RWPE2 (cell line): ENCODE measurements at regions not wholly inside any gene's neighbourhood (a gene's known extent, or its start where the extent isn't known, plus 50 kb on each side); places are given as distances from the start of the nearest gene placed in this dataset.

Experiments used
- ATAC-seq: fragments of 200-7000 bp; cut with Tn5 transposase; 3 replicates; pipeline ENCODE4 v1.9.1; 2021; ENCODE audit warnings: low read depth
- DNase-seq: peaks from one replicate; pipeline ENCODE4 v3.0.0-alpha.2; 2020; ENCODE audit warnings: low spot score
- H3K27ac ChIP-seq: fragments of 450-650 bp; 2 replicates; pipeline ENCODE4 v1.5.1; 2017; ENCODE audit warnings: mild to moderate bottlenecking; ENCODE audit not compliant: poor library complexity, severe bottlenecking
- H3K27me3 ChIP-seq: fragments of 250-450 bp; sonication (Bioruptor Pico); 2 replicates; pipeline ENCODE4 v1.5.1; 2021; ENCODE audit warnings: mild to moderate bottlenecking, moderate library complexity; ENCODE audit not compliant: insufficient read depth, poor library complexity, severe bottlenecking
- H3K36me3 ChIP-seq: fragments of 250-450 bp; sonication (Bioruptor Pico); 2 replicates; pipeline ENCODE4 v1.5.1; 2020; ENCODE audit warnings: low read depth, mild to moderate bottlenecking, moderate library complexity
- H3K4me1 ChIP-seq: fragments of 250-450 bp; sonication (Bioruptor Pico); 2 replicates; pipeline ENCODE4 v1.5.1; 2021; ENCODE audit warnings: mild to moderate bottlenecking, moderate library complexity; ENCODE audit not compliant: insufficient read depth, poor library complexity, severe bottlenecking
- H3K4me3 ChIP-seq: fragments of 250-450 bp; sonication (Bioruptor Pico); 2 replicates; pipeline ENCODE4 v1.5.1; 2021; ENCODE audit warnings: mild to moderate bottlenecking, moderate library complexity; ENCODE audit not compliant: severe bottlenecking
- H3K9me3 ChIP-seq: fragments of 250-450 bp; sonication (Bioruptor Pico); 2 replicates; pipeline ENCODE4 v1.5.1; 2021; ENCODE audit warnings: mild to moderate bottlenecking, moderate library complexity; ENCODE audit not compliant: severe bottlenecking
- CTCF ChIP-seq: fragments of 450-650 bp; IDR thresholded peaks from one replicate; pipeline ENCODE4 v1.5.1; 2017; ENCODE audit warnings: mild to moderate bottlenecking, moderate library complexity; ENCODE audit not compliant: poor library complexity, severe bottlenecking

DNA sequence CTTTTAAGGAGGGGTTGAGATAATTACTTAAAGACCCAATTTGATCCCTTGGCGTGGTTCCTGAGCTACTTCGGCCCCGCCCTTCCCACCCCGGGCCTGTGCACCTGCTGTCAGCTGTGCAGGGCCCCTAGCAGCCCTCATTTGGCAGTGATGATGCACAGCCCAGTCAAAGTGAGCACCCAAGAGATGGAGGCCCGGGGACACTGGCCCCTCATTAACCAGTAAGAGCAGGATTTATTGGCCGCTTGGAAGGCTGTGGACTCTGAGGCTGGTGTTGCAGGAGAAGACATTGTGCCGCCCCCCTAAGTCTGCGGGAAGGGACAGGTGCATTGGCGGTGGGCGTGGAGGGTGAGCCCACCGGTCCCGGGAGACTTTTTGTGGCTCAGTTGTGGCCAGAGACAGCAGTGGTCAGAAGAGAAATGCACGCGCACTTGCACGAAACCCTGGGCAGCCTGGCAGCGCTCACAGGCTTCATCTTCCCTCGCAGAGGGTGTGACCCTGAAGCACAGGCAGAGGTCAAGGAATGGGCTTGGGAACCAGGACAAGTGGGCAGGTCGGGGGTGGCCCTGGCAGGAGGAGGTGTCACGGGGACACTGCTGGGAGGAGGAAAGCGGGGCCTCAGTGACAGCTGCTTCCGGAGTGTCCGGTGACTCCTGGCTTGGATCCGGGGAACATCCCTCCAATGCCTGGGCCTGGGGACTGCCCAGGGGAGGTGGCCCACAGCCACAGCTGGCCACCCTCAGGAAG, 74.0 kb upstream of the RXRA start:
- Histone ChIP-seq H3K27ac (no peak overlapping the region), H3K4me1 (no peaks in the 10 kb centered on the region), H3K9me3 (peaks cover 4% of the 10 kb centered on the region), H3K27me3 (peaks cover 3% of the 10 kb centered on the region), H3K36me3 (no peaks in the 10 kb centered on the region), H3K4me3 (no peak overlapping the region)
- DNase-seq, result no peak
- TF ChIP-seq CTCF, result no peak
- ATAC-seq, result no peak

- Histone ChIP-seq H3K27ac (no peak overlapping the region), H3K4me1 (no peaks in the 10 kb centered on the region)
- no peak for DNase-seq
Measured at GRCh38 chr9:134253606-134254205, 72.5 kb upstream of the RXRA start.

GRCh38 chr9:134258332-134258731, 67.9 kb upstream of the RXRA start:
- Histone ChIP-seq H3K4me3 (no peak overlapping the region), H3K27ac (no peak overlapping the region), H3K36me3 (no peaks in the 10 kb centered on the region), H3K4me1 (no peaks in the 10 kb centered on the region), H3K9me3 (no peaks in the 10 kb centered on the region), H3K27me3 (peaks cover 3% of the 10 kb centered on the region)
- TF ChIP-seq CTCF, result no peak
- ATAC-seq (no peak), DNase-seq (no peak)

More at GRCh38 chr9:134253606-134254205, 72.5 kb upstream of the RXRA start:
- no peaks in the 10 kb centered on the region for H3K9me3 ChIP-seq
- H3K27me3 ChIP-seq, result peaks cover 3% of the 10 kb centered on the region
- no peak for TF ChIP-seq CTCF
- H3K36me3 ChIP-seq, result no peaks in the 10 kb centered on the region
- no peak for ATAC-seq
- no peak overlapping the region for H3K4me3 ChIP-seq

GRCh38 chr9:134258828-134259546, 67.3 kb upstream of the RXRA start:
- H3K4me1 ChIP-seq, result no peaks in the 10 kb centered on the region
- TF ChIP-seq CTCF, result no peak
- no peak overlapping the region for H3K27ac ChIP-seq
- no peaks in the 10 kb centered on the region for H3K9me3 ChIP-seq
- DNase-seq (no peak), ATAC-seq (no peak)
- no peak overlapping the region for H3K4me3 ChIP-seq
- peaks cover 4% of the 10 kb centered on the region for H3K27me3 ChIP-seq
- H3K36me3 ChIP-seq, result no peaks in the 10 kb centered on the region
